HUES64 (cell line): ENCODE measurements at regions not wholly inside any gene's neighbourhood (a gene's known extent, or its start where the extent isn't known, plus 50 kb on each side); places are given as distances from the start of the nearest gene placed in this dataset.

Experiments used
- H3K27ac ChIP-seq: 2 replicates; pipeline ENCODE4 v1.7.0; 2013; ENCODE audit warnings: low read depth, low read length, inconsistent platforms
- H3K27me3 ChIP-seq: 2 replicates; pipeline ENCODE4 v1.6.1; 2013; ENCODE audit warnings: mild to moderate bottlenecking, low read length; ENCODE audit not compliant: insufficient read depth
- H3K36me3 ChIP-seq: 2 replicates; pipeline ENCODE4 v1.6.1; 2013; ENCODE audit warnings: mild to moderate bottlenecking, low read length; ENCODE audit not compliant: insufficient read depth
- H3K4me1 ChIP-seq: 2 replicates; pipeline ENCODE4 v1.6.1; 2013; ENCODE audit warnings: mild to moderate bottlenecking, low read length, moderate library complexity; ENCODE audit not compliant: insufficient read depth
- H3K4me3 ChIP-seq: 2 replicates; pipeline ENCODE4 v1.5.1; 2013; ENCODE audit warnings: mild to moderate bottlenecking, low read length, moderate library complexity
- H3K9ac ChIP-seq: 2 replicates; pipeline ENCODE4 v1.6.1; 2013; ENCODE audit warnings: mild to moderate bottlenecking, low read depth, low read length
- H3K9me3 ChIP-seq: 2 replicates; pipeline ENCODE4 v1.6.1; 2013; ENCODE audit warnings: low read depth, low read length; ENCODE audit not compliant: insufficient read depth
- WGBS: fragments of 150-250, 120-280 bp; methylation state at CpG from one replicate; pipeline ENCODE4 v1.1.7; 2013; ENCODE audit warnings: missing lambda C conversion rate; 5-methylcytosine and 5-hydroxymethylcytosine counted together

DNA sequence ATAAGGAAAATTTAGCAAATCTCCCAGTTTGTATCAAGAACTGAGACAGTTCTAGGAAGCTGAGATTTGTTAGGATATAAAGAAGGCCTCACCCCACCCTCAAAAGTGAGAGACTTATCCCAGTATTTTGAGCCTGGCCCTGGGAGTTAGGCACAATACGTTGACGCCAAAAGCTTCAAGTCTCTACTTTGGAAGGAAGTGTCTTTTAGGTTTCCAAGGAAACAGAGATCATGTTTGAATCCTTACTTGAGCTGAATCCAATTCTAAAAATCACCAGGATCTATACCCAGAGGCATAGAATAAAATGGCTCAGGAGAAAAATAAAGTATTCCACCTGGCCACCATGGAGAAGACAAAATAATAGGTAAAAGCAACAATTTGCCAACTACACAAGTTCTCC, 115.9 kb upstream of the NRG3 start:
- no peaks in the 10 kb centered on the region for H3K4me1 ChIP-seq
- WGBS: 92% methylated on average over 2 of the region's 2 CpGs
- H3K4me3 ChIP-seq: no peak overlapping the region
- no peak overlapping the region for H3K27ac ChIP-seq
- no peaks in the 10 kb centered on the region for H3K36me3 ChIP-seq
- no peaks in the 10 kb centered on the region for H3K9me3 ChIP-seq
- no peak overlapping the region for H3K9ac ChIP-seq
- no peaks in the 10 kb centered on the region for H3K27me3 ChIP-seq

DNA sequence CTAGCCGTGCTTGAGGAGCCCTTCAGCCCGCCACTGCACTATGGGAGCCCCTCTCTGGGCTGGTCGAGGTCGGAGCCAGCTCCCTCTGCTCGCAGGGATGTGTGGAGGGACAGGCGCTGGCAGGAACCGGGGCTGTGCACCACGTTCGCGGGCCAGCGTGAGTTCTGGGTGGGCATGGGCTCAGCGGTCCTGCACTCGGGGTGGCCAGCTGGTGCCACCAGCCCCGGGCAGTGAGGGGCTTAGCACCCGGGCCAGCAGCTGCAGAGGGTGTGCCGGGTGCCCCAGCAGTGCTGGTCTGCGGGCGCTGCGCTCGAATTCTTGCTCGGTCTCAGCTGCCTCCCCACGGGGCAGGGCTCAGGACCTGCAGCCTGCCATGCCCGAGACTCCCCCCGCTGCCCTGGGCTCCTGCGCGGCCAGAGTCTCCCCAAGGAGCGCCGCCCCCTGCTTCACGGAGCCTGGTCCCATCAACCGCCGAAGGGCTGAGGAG, 90.8 kb upstream of the NRG3 start:
- Histone ChIP-seq H3K36me3 (no peaks in the 10 kb centered on the region), H3K9ac (no peak overlapping the region), H3K9me3 (peaks cover 18% of the 10 kb centered on the region; the same call in 1 of the 2 replicates), H3K4me1 (no peaks in the 10 kb centered on the region), H3K4me3 (no peak overlapping the region), H3K27ac (no peak overlapping the region), H3K27me3 (no peaks in the 10 kb centered on the region)
- WGBS: 96% methylated on average over 31 of the region's 31 CpGs

DNA sequence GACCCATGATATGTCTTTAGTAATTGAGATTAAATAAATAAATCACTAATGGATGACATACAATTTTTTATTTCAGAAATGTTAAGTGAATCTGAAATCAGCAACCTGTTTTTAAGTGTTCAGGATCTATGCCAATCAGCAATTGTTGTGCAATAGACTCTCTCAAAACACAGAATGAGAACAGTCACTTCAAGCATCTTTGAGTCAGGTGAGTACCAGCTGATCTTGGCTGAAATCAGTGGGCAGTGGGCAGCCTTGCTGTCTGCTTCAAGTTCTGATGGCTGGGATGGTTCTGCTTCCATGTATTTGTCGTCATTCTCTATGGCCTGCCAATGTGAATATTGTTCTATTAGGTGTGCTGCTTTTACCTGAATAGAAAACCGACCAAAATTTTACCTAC, 82.3 kb upstream of the NRG3 start:
- H3K27me3 ChIP-seq: no peaks in the 10 kb centered on the region
- H3K27ac ChIP-seq: no peak overlapping the region
- H3K9me3 ChIP-seq: no peaks in the 10 kb centered on the region
- H3K4me3 ChIP-seq: no peak overlapping the region
- H3K36me3 ChIP-seq: no peaks in the 10 kb centered on the region
- H3K4me1 ChIP-seq: no peaks in the 10 kb centered on the region
- WGBS: 93% methylated on average over 1 of the region's 2 CpGs
- no peak overlapping the region for H3K9ac ChIP-seq

DNA sequence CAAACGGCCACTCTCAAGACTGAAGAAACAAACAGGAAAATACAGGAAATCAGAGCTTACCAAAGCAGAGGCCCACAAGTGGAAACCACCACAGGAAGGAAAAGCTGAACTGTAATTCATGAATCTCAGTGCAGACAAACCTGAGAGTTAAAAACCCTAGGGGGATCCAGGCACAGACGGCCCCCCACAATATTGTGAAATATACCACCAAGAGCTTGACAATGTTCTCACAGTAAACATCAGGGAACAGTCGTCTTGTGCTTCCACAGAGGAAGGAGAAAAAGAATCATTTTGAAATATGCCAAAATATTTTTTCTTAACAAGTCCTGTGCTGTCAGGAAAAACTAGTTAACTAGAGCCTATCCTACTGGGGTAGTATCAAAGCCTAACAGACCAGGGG, 68.2 kb upstream of the NRG3 start:
- 81% methylated on average over 2 of the region's 3 CpGs for WGBS
- Histone ChIP-seq H3K4me3 (no peak overlapping the region), H3K27ac (no peak overlapping the region), H3K27me3 (no peaks in the 10 kb centered on the region), H3K4me1 (no peaks in the 10 kb centered on the region), H3K9me3 (peaks cover 23% of the 10 kb centered on the region), H3K36me3 (no peaks in the 10 kb centered on the region), H3K9ac (no peak overlapping the region)

DNA sequence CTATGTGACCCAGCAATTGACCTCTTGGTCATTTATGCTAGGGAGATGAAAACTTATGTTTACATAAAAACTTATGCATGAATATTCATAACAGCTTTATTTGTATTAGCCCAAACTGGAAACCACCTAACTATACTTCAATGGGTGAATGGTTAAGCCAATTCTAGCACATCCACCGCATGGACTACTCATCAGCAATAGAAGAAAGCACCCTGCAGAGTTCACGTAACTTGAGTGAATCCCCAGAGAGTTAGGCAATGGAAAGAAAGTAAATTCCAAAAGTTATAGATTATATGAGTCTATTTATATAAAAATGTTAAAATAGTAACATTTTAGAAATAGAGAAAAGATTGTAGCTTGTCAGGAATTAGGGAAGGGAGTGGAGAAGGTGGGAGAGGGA, 60.2 kb upstream of the NRG3 start:
- no peaks in the 10 kb centered on the region for H3K4me1 ChIP-seq
- H3K36me3 ChIP-seq: no peaks in the 10 kb centered on the region
- peaks cover 16% of the 10 kb centered on the region for H3K9me3 ChIP-seq
- H3K4me3 ChIP-seq: no peak overlapping the region
- WGBS: 100% methylated on average over 1 of the region's 2 CpGs
- no peak overlapping the region for H3K9ac ChIP-seq
- H3K27ac ChIP-seq: no peak overlapping the region
- H3K27me3 ChIP-seq: no peaks in the 10 kb centered on the region

DNA sequence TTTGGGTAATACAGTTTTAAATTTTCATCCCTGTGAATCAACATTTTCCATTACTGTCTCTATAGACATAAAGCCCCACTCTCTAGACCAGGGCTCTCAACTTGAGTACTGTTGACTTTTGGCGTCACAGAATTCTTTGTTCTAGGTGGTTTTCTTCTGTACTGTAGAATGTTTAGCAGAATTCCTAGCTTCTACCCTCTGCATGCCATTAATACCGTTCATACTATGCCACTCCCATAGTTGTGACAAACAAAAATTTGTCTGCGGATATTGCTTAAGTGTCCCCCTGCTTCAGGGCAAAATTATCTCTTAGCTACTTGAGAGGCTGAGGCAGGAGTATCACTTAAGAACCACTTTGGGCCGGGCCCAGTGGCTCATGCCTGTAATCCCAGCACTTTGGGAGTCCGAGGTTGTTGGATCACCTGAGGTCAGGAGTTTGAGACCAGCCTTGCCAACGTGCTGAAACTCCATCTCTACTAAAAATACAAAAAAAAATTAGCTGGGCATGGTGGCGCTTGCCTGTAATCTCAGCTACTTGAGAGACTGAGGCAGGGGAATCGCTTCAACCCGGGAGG, 57.3 kb upstream of the NRG3 start:
- no peaks in the 10 kb centered on the region for H3K9me3 ChIP-seq
- WGBS: 89% methylated on average over 8 of the region's 9 CpGs
- H3K4me3 ChIP-seq: no peak overlapping the region
- H3K4me1 ChIP-seq: no peaks in the 10 kb centered on the region
- H3K36me3 ChIP-seq: no peaks in the 10 kb centered on the region
- H3K27ac ChIP-seq: no peak overlapping the region
- no peak overlapping the region for H3K9ac ChIP-seq
- no peaks in the 10 kb centered on the region for H3K27me3 ChIP-seq

DNA sequence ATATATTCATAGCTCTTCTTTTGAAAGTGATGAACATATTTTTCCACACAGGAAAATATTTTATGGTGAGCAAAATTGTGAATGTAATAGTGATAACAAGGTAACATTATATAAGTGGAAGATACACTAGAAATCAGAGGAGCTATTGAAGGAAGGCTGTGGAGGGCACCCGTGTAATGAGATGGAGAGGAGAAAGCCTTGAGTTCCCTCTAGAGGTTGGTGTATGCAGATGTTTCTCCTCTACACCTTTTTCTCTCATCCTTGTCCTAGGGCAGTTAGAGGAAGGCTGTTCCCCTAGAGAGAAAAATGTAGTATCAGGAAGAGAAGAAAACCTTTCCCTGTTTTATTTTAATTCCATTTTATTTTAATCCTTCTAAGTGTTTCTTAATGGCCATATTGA, 54.6 kb upstream of the NRG3 start:
- Histone ChIP-seq H3K4me3 (no peak overlapping the region), H3K36me3 (no peaks in the 10 kb centered on the region), H3K9ac (no peak overlapping the region), H3K27ac (no peak overlapping the region), H3K27me3 (no peaks in the 10 kb centered on the region), H3K9me3 (no peaks in the 10 kb centered on the region), H3K4me1 (no peaks in the 10 kb centered on the region)
- WGBS: 18% methylated on average over 1 of the region's 1 CpG
